ENCODE measurements at regions not wholly inside any gene's neighbourhood (a gene's known extent, or its start where the extent isn't known, plus 50 kb on each side); places are given as distances from the start of the nearest gene placed in this dataset.

GRCh38 chrX:20670611-20671010, 403.9 kb upstream of the RPS6KA3 start (continued):
- TF ChIP-seq E2F4 (CRISPR knock-in tag; IDR thresholded peaks at IDR 0.05; ENCODE audit: borderline replicate concordance, low read depth), result no peak
- TF ChIP-seq ZNF532 (CRISPR knock-in tag; IDR thresholded peaks at IDR 0.05; ENCODE audit: borderline replicate concordance), result no peak
- TF ChIP-seq ZNF138 (CRISPR knock-in tag; conservative IDR thresholded peaks at IDR 0.05), result no peak
- no peak for TF ChIP-seq CBFB (CRISPR knock-in tag; IDR thresholded peaks at IDR 0.05; ENCODE audit: low read depth)
- no peak for TF ChIP-seq AR (CRISPR knock-in tag; IDR thresholded peaks at IDR 0.05)

GRCh38 chrX:20668550-20668949, 401.8 kb upstream of the RPS6KA3 start:
- no peak for ATAC-seq
- peaks cover 6% of the 10 kb centered on the region for H3K4me1 Mint-ChIP-seq
- TF ChIP-seq KAT7 (CRISPR knock-in tag; IDR thresholded peaks at IDR 0.05; ENCODE audit: borderline replicate concordance), result no peak
- TF ChIP-seq CREB1 (CRISPR knock-in tag; IDR thresholded peaks at IDR 0.05), result no peak
- no peak for TF ChIP-seq ZNF317 (CRISPR knock-in tag; IDR thresholded peaks at IDR 0.05; ENCODE audit: borderline replicate concordance, low read depth)
- no peak for TF ChIP-seq FOXP1 (CRISPR knock-in tag; IDR thresholded peaks at IDR 0.05; ENCODE audit: borderline replicate concordance)
- TF ChIP-seq MXD4 (CRISPR knock-in tag; IDR thresholded peaks at IDR 0.05; ENCODE audit: borderline replicate concordance), result no peak
- no peak for TF ChIP-seq ZNF512 (CRISPR knock-in tag; IDR thresholded peaks at IDR 0.05; ENCODE audit: borderline replicate concordance)
- no peak for TF ChIP-seq ZNF532 (CRISPR knock-in tag; IDR thresholded peaks at IDR 0.05; ENCODE audit: borderline replicate concordance)
- TF ChIP-seq CDX4 (CRISPR knock-in tag; IDR thresholded peaks at IDR 0.05; ENCODE audit: borderline replicate concordance), result no peak
- no peak for TF ChIP-seq GRHL2 (CRISPR knock-in tag; IDR thresholded peaks at IDR 0.05; ENCODE audit: insufficient replicate concordance, severe bottlenecking)
- no peak for TF ChIP-seq RELA (CRISPR knock-in tag; IDR thresholded peaks at IDR 0.05; ENCODE audit: borderline replicate concordance)
- no peak for TF ChIP-seq IRF2 (CRISPR knock-in tag; IDR thresholded peaks at IDR 0.05; ENCODE audit: borderline replicate concordance, low read depth)
- TF ChIP-seq PREB (CRISPR knock-in tag; IDR thresholded peaks at IDR 0.05; ENCODE audit: borderline replicate concordance), result no peak

More at GRCh38 chrX:20668550-20668949, 401.8 kb upstream of the RPS6KA3 start:
- H3K27ac Mint-ChIP-seq, result no peak overlapping the region
- no peak overlapping the region for H3K4me3 Mint-ChIP-seq
- H3K36me3 Mint-ChIP-seq, result no peaks in the 10 kb centered on the region
- DNase-seq (ENCODE audit: low spot score), result no peak
- H3K27me3 Mint-ChIP-seq (ENCODE audit: low read depth), result no peaks in the 10 kb centered on the region
- CTCF ChIA-PET, result no interaction called here
- POLR2A ChIA-PET, result no interaction called here
- no peaks in the 10 kb centered on the region for H3K9me3 Mint-ChIP-seq

All from WTC11 (cell line).